Esophagus squamous epithelium (tissue), 5 donors: ENCODE measurements at regions not wholly inside any gene's neighbourhood (a gene's known extent, or its start where the extent isn't known, plus 50 kb on each side); places are given as distances from the start of the nearest gene placed in this dataset.
"Not testable (repeated sequence)": the region's sequence is repeated elsewhere in the genome, so short reads cannot be mapped to it uniquely, and the experiment has no call there.

Experiments
- DNase-seq: peaks from one replicate; lab custom pipeline; 2025; lab: John Stamatoyannopoulos, UW
- H3K27ac ChIP-seq, 4 donors: fragments of 200-600 bp; sonication (generic); one replicate each; pipeline ENCODE4 v1.5.1; 2016 to 2019; ENCODE audit warnings: mild to moderate bottlenecking in 1 of 4
- H3K27me3 ChIP-seq, 4 donors: fragments of 200-600 bp; sonication (generic); 1 replicate in 3 of 4; 2 replicates in 1 of 4; pipeline versions ENCODE4 v1.5.1 to v1.6.0; 2017 to 2021; ENCODE audit warnings: antibody characterized with exemption in 1 of 4
- H3K36me3 ChIP-seq, 3 donors: fragments of 200-600 bp; sonication (generic); one replicate each; pipeline ENCODE4 v1.5.1; 2016 to 2019
- H3K4me1 ChIP-seq, 3 donors: fragments of 200-600 bp; sonication (generic); one replicate each; pipeline ENCODE4 v1.5.1; 2017 to 2019
- H3K4me3 ChIP-seq, 4 donors: fragments of 200-600 bp; sonication (generic); 1 replicate in 3 of 4; 2 replicates in 1 of 4; pipeline ENCODE4 v1.5.1; 2016 to 2019; ENCODE audit warnings: mild to moderate bottlenecking in 2 of 4, moderate library complexity in 1 of 4
- H3K9me3 ChIP-seq, 3 donors: fragments of 200-600 bp; sonication (generic); one replicate each; pipeline ENCODE4 v1.5.1; 2016 to 2019
- POLR2A ChIP-seq, 4 donors: fragments of 450-650 bp; IDR thresholded peaks; one replicate each; pipeline ENCODE4 v1.6.1; 2017; ENCODE audit warnings: antibody characterized with exemption in 4 of 4, mild to moderate bottlenecking in 4 of 4, moderate library complexity in 3 of 4
- WGBS, 2 donors: methylation state at CpG; one replicate each; pipeline ENCODE4 v1.1.5; 2018; 5-methylcytosine and 5-hydroxymethylcytosine counted together
- intact Hi-C: fragments of 100-400 bp; cut with DNase I; formaldehyde crosslinking; loops from one replicate; pipeline ENCODE4 v1.15.0; 2022
- TF ChIP-seq, protein P1 (sequence below), 6 experiments: fragments of 450-650 bp in 4 of 6; fragments of 200-600 bp in 2 of 6; sonication (generic) in 2 of 6; IDR thresholded peaks; one replicate each; pipeline ENCODE4 v1.5.1; 2016 to 2019; ENCODE audit warnings: antibody characterized with exemption in 6 of 6, mild to moderate bottlenecking in 4 of 6, moderate library complexity in 4 of 6
- donor health status: DM: yes; HTN: yes; CAD: no.

DNA sequence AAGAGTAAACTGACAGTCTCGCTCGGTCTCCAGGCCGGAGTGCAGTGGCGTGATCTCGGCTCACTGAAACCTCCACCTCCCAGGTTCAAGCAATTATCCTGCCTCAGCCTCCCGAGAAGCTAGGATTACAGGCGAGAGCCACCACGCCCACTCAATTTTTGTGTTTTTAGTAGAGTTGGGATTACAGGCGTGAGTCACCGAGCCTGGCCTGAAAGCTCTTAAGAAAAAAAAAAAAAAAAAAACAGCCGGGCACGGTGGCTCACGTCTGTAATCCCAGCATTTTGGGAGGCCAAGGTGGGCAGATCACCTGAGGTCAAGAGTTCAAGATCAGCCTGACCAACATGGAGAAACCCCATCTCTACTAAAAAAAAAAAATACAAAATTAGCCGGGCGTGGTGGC, 55.3 kb upstream of the THOC2 start:
- H3K4me1 ChIP-seq, DNase-seq, H3K4me3 ChIP-seq, H3K27me3 ChIP-seq, intact Hi-C loops, H3K36me3 ChIP-seq, H3K27ac ChIP-seq, H3K9me3 ChIP-seq: not testable (repeated sequence)
- WGBS, 2 donors = 61 to 74% methylated on average over 14 of the region's 15 CpGs

DNA sequence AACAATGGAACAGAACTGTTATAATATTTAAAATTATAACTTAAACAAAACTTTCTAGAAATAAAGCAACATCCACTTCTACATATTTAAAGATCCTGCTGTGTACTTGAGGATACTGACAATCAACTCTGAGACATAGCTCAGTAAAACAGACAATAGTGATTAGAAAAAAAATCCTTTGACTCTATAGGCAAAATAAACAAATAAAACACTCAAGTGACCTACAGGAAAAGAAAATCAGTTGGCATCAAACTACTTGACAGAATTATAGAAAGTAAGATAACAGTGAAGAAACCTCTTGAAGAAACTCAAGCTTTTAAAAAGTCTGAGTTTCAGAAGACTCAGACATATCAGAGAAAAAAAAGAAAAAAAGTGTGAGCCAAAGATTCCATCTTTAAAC, 55.9 kb upstream of the THOC2 start:
- Histone ChIP-seq H3K27me3 (no peaks in the 10 kb centered on the region), H3K4me3 (no peak overlapping the region), H3K4me1 (no peaks in the 10 kb centered on the region), H3K36me3 (no peaks in the 10 kb centered on the region), H3K9me3 (no peaks in the 10 kb centered on the region), H3K27ac (no peak overlapping the region)
- intact Hi-C loops = no loop called here
- TF ChIP-seq POLR2A (IDR thresholded peaks at IDR 0.05) = no peak
- TF ChIP-seq, protein P1, sequence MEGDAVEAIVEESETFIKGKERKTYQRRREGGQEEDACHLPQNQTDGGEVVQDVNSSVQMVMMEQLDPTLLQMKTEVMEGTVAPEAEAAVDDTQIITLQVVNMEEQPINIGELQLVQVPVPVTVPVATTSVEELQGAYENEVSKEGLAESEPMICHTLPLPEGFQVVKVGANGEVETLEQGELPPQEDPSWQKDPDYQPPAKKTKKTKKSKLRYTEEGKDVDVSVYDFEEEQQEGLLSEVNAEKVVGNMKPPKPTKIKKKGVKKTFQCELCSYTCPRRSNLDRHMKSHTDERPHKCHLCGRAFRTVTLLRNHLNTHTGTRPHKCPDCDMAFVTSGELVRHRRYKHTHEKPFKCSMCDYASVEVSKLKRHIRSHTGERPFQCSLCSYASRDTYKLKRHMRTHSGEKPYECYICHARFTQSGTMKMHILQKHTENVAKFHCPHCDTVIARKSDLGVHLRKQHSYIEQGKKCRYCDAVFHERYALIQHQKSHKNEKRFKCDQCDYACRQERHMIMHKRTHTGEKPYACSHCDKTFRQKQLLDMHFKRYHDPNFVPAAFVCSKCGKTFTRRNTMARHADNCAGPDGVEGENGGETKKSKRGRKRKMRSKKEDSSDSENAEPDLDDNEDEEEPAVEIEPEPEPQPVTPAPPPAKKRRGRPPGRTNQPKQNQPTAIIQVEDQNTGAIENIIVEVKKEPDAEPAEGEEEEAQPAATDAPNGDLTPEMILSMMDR (IDR thresholded peaks at IDR 0.05) = no peak
- DNase-seq = no peak

DNA sequence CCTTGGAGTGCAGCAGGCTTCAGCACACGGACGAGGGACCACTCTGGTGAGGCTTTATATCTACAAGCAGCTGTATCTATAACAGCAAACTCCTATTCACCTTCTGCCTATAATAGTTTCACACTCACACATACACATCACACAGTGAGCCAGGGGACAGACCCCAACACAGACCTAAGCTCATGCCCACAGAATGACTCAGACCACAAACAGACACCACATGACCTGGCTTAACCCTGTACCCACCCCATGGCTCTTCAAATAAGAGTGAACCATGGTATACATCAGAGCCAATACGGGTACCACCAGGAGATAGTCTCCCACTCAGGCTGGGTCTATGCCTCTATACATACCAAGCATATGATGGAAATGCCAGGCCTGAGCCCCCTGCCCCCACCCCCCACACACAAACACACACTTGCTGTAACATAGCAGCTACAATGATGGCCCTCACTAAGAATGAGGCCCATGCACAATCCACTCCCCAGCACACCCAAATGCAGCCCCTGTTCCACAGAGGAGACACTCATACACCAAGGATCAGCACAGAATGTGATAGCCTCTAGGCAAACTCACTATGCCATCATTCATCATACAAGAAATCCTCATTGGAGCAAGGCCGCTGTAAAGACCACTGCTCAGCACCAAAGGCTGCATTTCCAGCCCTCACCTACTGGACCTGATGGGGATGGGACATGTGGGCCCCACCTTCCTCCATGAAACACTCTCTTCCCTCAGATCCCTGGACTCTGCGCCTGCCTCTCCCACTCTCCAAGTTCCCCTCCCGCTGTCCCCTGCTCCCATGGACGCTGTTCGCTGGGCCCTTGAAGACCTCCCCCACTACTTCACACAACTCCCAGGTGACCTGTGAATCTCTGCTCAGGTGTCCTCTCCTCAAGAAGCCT, 62.1 kb upstream of the XIAP start:
- Histone ChIP-seq H3K4me3 (no peak overlapping the region), H3K27me3 (no peaks in the 10 kb centered on the region), H3K4me1 (peaks cover 0 to 21% (median 0%) of the 10 kb centered on the region in 3 donors), H3K27ac (no peak overlapping the region), H3K9me3 (no peaks in the 10 kb centered on the region), H3K36me3 (no peaks in the 10 kb centered on the region)
- intact Hi-C loops = no loop called here
- TF ChIP-seq POLR2A (IDR thresholded peaks at IDR 0.05) = no peak
- TF ChIP-seq, protein P1 (IDR thresholded peaks at IDR 0.05) = no peak
- DNase-seq = no peak
- WGBS, 2 donors = 84 to 91% methylated on average over 2 to 7 of the region's 8 CpGs

DNA sequence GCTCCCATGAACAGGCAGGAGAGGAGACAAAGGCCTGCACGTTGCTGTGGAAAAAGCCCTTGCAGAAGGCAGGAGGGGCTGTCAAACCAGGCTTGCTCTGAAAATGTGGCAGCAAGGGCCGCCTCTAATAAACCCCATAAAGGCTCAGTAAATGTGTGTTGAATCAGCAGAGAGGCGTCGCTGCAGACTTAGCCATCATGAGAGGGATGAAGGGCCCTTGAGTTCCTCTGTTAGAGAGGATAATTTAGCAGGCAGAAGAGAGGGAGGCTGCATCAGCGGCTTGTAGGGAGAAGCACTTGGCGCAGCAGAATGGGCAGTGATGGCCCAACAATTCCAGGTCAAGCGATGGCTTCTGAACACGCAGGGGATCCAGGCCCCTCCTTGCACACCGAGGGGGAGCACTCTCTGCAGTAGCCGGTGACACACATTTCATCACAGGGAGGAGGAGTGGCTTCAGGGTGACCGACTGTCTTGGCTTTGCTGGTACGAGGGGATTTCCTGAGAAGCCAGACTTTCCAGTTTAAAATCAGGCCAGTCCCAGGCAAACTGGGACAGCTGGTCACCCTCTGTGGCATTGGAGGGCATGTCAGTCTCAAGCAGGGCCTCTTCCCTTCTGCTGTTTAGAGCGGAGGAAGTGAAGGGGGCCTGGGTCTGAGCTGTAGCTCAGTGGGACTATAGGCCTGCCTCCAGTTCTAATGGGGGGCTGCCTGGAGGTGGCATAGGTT, 61.0 kb upstream of the XIAP start:
- peaks cover 0 to 29% (median 0%) of the 10 kb centered on the region in 3 donors for H3K4me1 ChIP-seq
- WGBS, 2 donors = 81 to 100% methylated on average over 2 to 11 of the region's 13 CpGs
- H3K4me3 ChIP-seq, H3K9me3 ChIP-seq, intact Hi-C loops, DNase-seq, H3K27ac ChIP-seq, H3K27me3 ChIP-seq, H3K36me3 ChIP-seq: not testable (repeated sequence)

DNA sequence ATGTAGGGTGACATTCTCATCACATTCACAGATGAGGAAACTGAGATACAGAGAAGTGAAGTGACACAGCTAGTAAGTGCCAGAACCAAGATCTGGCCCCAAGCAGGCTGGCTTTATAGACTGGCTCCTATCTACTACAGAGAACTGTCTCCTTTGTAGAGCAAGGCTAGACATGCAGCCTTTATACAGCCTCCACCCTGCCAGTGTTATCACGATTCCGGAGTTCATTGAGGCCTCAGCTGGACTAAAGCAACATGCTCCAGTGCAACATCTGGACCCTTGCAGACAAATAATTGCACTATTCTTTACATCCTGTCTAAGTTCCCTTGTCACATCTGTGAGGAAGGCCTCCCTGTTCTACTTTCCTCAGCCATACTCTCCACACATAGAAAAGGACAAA, 58.0 kb upstream of the XIAP start:
- intact Hi-C loops = no loop called here
- Histone ChIP-seq H3K27me3 (no peaks in the 10 kb centered on the region), H3K27ac (no peak overlapping the region), H3K4me3 (no peak overlapping the region), H3K4me1 (peaks cover 0 to 32% (median 0%) of the 10 kb centered on the region in 3 donors), H3K9me3 (no peaks in the 10 kb centered on the region), H3K36me3 (no peaks in the 10 kb centered on the region)
- no peak for TF ChIP-seq POLR2A (IDR thresholded peaks at IDR 0.05)
- TF ChIP-seq, protein P1 (IDR thresholded peaks at IDR 0.05) = no peak
- DNase-seq = no peak
- 37 to 89% methylated on average over 2 of the region's 2 CpGs for WGBS, 2 donors
